ENCODE measurements at regions not wholly inside any gene's neighbourhood (a gene's known extent, or its start where the extent isn't known, plus 50 kb on each side); places are given as distances from the start of the nearest gene placed in this dataset.
A peak's percentile ranks its signal among the peaks of the same experiment; 100 is the strongest.

DNA sequence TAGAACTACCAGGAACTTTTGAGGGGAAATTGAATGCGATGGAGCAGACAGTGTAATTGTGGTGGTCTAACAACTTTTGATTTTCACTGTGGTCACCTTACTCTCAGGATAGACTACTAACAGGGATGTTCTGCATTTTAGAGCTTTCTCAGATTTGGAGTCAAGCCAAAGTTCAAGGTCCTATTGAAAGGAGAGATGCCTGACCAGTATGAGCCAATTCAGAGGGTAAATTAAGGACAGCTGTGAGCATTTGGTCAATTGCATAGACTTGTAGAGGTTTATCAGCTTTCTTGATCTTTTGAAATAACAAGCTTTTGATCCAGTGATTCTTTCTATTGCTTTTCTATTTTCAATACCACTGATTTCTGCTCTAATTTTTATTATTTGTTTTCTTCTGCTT is 1095.7 kb upstream of the CNTNAP5 start:
- DNase-seq (ENCODE audit: low read depth) = no peak

- no peak for DNase-seq (ENCODE audit: low read depth)
These were observed 1089.6 kb upstream of the CNTNAP5 start for GRCh38 chr2:122935506-122935905.

DNA sequence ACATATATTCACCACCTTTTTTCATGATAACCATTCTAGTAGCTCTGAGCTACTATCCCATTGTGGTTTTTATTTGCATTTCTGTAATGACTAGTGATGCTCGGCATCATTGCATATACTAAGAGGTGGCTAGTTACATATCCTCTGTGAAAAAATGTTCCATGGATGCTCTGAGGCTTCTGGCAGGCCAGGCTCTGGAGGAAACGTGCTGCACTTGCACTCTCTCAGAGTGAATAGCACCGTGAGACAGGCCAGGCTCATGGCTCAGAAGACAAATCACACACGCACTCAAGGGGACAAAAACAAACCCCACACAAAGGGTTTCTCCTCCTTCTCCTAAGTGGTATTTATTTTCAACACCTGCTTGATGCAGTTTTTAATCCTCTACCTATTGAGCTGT is 1085.3 kb upstream of the CNTNAP5 start:
- DNase-seq (ENCODE audit: low read depth) = no peak

- DNase-seq (ENCODE audit: low read depth) = no peak
These were observed 1075.6 kb upstream of the CNTNAP5 start for GRCh38 chr2:122949523-122949922.

DNA sequence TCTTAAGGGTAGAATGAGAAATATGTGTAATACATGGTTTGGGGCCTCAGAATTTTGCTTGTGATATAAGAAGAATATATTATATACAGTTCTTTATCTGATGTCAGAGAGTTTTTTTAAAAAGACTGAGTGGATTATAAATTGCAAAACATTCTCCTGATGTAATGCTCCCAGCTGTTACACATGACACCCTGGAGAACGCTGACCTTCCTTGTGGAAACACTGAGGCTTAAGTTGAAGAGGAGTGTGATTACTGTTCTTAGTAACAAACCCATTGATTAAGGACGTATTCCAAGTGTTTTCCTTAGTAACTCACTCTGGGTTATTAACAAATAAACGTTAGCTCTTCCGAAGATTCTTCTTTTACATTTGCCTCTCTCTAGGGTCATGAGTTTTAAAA is 1069.3 kb upstream of the CNTNAP5 start:
- no peak for DNase-seq (ENCODE audit: low read depth)

GRCh38 chr2:122960759-122961641 is 1064.1 kb upstream of the CNTNAP5 start:
- peak; percentile 12 for DNase-seq (ENCODE audit: low read depth)

- DNase-seq (ENCODE audit: low read depth) = no peak
These were observed 1058.6 kb upstream of the CNTNAP5 start for GRCh38 chr2:122966461-122966860.

GRCh38 chr2:122977580-122977979 is 1047.5 kb upstream of the CNTNAP5 start:
- DNase-seq (ENCODE audit: low read depth) = no peak

GRCh38 chr2:122980671-122981070 is 1044.4 kb upstream of the CNTNAP5 start:
- no peak for DNase-seq (ENCODE audit: low read depth)

GRCh38 chr2:122982936-122983335 is 1042.2 kb upstream of the CNTNAP5 start:
- DNase-seq (ENCODE audit: low read depth) = no peak

GRCh38 chr2:122988395-122989221 is 1036.5 kb upstream of the CNTNAP5 start:
- DNase-seq (ENCODE audit: low read depth) = no peak

DNA sequence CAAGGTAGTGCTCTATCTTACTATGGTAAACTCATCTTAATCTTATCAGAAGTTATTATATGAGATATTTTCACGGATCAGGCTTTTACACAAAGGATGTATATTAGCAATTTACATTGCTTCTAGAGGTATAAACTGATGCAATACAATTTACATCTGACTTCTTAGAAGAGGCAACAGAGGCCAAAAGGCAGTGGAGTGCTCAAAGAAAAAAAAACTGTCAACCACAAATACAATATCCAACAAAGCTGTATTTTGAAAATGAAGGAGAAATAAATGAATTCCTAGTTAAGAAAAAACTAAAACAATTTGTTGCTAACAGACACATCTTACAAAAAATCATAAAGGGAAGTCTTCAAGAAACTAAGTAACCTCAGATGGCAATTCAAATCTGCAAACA is 1031.5 kb upstream of the CNTNAP5 start:
- DNase-seq (ENCODE audit: low read depth) = no peak

DNA sequence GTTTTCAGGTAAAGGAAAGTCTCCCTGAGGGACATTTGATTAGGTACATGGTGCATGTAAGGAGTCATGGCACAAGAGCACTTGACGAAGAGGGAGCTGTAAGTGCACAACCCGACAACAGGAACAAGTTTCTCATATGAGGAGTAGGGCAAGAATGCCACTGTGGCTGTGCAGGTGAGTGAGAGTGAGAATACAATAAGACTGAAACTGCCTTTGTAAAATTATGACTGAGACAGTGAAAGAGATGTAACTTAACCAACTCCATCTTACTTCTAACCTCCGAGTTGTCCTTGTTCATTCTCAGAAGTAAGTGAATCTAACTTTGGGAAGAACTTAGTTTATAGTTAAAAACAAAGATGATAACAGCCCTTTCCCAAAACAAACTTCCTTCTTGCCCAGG is 1025.8 kb upstream of the CNTNAP5 start:
- no peak for DNase-seq (ENCODE audit: low read depth)

DNA sequence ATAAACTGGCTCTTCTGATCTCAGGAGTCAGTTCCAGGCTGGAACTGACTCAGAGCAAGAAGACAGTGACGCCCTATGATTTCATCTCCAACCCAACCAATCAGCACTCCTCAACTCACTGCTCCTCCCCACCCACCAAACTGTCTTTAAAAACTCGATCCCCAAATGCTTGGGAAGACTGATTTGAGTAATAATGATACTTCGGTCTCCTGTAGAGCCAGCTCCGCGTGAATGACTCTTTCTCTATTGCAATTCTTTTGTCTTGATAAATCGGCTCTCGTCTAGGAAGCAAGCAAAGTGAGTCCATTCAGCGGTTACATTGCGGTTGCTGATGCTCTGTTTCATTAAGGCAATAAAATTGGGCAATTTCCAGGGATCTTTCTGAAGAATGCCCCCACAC is 1025.3 kb upstream of the CNTNAP5 start:
- no peak for DNase-seq (ENCODE audit: low read depth)

DNA sequence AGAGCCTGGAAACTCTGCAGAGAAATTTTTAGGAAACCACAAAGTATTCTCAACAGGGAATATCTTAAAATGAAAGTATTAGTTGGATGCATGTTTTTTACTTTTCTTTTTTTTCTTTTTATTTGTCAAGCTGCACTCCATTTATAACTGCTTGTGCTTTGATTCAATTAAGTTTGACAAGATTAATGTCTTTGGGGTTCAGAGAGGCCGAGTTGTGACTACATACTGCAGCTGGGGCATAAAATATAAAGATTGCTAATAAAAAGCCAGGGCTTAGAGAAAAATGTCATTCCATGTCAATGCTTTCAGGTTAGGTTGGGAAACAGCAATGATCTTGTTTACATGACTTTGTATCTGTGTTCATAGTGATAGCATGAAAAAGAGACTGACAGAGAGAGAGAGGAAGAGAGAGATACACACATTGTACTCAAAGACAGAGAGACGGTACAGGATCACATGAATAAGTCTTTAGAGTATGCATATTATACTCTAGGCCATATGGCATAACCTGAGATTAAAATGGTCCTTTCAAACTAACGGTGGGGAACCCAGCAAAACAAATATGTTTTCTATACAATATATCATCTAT is 1022.3 kb upstream of the CNTNAP5 start:
- no peak for DNase-seq (ENCODE audit: low read depth)

DNA sequence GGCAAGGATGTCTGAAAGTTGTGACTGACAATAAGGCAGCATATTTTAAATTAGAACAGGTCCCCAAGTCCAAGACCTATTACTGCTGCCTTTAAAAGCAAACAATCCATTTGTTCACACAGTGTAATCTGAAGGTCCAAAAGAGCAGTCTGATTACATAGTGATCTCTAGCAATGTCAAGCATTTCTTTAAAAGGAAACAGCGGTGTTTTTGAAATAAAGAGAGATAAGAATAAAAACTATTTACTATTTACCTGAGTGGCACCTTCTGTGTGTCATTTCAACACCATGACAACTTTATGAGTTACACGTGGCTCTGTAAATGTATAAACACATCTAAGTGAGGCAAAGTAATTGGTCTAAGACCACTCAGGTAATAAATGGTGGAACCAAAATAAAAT is 1009.9 kb upstream of the CNTNAP5 start:
- no peak for DNase-seq (ENCODE audit: low read depth)

- no peak for DNase-seq (ENCODE audit: low read depth)
These were observed 989.5 kb upstream of the CNTNAP5 start for GRCh38 chr2:123035541-123035940.

DNA sequence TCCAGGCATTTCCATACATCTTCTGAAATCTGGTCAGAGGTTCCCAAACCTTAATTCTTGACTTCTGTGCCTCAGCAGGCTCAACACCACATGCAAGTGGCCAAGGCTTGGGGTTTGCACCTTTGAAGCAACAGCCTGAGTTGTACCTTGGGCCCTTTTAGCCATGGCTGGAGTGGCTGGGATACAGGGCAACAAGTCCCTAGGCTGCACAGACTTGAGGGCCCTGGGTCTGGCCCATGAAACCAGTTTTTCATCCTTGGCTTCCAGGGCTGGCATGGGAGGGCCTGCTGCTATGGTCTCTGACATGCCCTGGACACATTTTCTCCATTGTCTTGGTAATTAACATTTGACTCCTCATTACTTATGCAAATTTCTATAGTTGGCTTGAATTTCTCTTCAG is 988.8 kb upstream of the CNTNAP5 start:
- DNase-seq (ENCODE audit: low read depth) = no peak

DNA sequence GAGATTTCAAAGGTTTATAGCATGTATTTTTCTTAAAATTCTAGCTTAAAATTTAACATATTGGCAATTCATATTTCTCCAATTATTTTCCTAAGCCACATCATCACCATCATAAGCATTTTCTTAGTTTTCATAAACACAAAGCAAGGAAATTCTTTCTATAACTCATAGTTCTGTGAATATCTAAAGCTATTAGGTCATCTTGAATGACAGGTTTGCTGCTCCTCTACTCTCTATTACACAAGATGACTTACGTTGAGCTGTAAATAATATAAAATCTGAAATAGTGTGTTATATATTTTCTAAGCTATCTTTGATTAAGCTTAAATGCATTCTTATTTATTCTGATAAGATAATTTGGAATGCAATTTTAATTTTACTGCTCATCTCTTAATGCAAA is 984.6 kb upstream of the CNTNAP5 start:
- DNase-seq (ENCODE audit: low read depth) = no peak

DNA sequence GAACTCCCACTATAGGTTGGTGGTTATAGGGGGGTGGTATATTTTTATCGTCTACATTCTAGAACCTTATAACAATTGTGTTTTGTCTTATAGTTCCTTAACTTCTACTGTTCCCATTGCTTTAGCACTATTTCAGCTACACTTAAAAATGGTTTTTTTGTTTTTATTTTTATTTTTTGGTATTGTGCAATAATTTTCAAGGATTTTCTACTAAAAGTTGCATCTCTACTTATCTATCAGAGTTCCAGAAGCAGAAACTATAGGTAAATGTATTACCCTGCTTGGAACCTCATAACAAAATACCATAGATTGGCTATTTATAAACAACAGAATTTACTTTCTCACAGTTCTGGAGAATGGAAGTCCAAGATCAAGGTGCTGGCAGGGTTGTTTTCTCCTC is 981.6 kb upstream of the CNTNAP5 start:
- no peak for DNase-seq (ENCODE audit: low read depth)

DNA sequence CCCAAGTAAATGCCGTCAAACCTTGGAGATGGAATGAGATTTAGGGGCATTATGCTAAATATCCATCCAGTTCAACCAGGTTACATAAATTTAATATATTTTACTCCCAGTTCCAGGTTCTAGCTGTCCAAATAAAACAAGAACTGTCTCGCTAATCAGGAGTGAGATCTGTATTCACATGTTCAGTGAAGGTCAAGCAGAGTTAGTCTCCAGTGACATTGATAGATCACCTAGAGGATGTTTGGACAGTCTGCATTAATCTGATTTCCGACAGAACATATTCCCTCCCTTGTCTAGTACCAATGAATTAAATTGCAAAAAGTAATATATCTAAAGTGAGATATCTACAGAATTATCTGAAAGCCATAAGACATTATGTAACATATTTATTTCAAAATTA is 979.4 kb upstream of the CNTNAP5 start:
- no peak for DNase-seq (ENCODE audit: low read depth)

- DNase-seq (ENCODE audit: low read depth) = no peak
These were observed 977.9 kb upstream of the CNTNAP5 start for GRCh38 chr2:123047186-123047585.

Measured in myocyte (in vitro differentiated cells).